HG02571 (cell line): ENCODE measurements at regions not wholly inside any gene's neighbourhood (a gene's known extent, or its start where the extent isn't known, plus 50 kb on each side); places are given as distances from the start of the nearest gene placed in this dataset.

Experiments
- ATAC-seq: cut with Tn5 transposase; IDR thresholded peaks from one replicate; pipeline ENCODE4 v1.9.1; 2021; ENCODE audit warnings: mild to moderate bottlenecking, moderate library complexity; ENCODE audit not compliant: unreplicated experiment

GRCh38 chr5:114665551-114665950 is 303.7 kb downstream of the KCNN2 start:
- ATAC-seq, result no peak

GRCh38 chr5:114660791-114661190 is 298.9 kb downstream of the KCNN2 start:
- no peak for ATAC-seq

GRCh38 chr5:114658194-114658593 is 296.3 kb downstream of the KCNN2 start:
- no peak for ATAC-seq

GRCh38 chr5:114657342-114658130 is 295.7 kb downstream of the KCNN2 start:
- ATAC-seq, result no peak

- ATAC-seq, result no peak
Observed at GRCh38 chr5:114649878-114650277, 288.0 kb downstream of the KCNN2 start.

DNA sequence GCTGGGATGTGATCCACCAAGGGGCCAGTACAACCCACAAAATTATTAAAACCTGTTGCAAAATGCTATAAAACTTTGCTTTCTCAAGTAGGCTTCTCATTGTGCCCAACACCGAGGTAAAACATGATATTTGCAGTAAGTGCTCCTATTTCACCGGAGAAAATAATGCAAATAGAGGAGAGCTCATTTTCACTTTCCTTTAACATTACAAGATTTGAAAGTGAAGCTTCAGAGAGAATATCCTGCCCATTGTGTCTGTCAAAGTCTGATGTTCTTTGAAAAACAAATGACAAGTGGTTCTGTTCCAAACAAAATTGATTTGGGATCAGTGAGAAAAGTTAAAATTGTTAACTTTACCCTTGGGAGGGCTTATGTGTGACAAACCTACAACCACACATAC is 287.1 kb downstream of the KCNN2 start:
- no peak for ATAC-seq

DNA sequence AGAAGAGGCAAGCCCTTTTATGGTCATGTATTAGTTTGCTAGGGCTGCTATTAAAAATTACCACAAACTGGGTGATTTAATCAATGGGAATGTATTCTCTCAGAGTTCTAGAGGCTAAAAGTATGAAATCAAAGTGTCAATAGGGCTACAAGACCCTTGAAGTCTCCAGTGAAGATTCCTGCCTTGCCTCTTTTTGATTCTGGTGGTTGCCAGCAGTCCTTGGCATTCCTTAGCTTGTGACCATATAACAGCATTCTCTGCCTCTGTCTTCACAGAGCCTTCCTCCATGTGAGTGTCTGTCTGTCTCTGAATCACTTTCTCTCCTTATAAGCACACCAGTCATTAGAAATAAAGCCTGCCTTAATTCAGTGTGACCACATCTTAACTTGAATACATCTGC is 282.7 kb downstream of the KCNN2 start:
- no peak for ATAC-seq

GRCh38 chr5:114636271-114636670 is 274.4 kb downstream of the KCNN2 start:
- no peak for ATAC-seq

GRCh38 chr5:114634967-114635901 is 273.4 kb downstream of the KCNN2 start:
- no peak for ATAC-seq

- no peak for ATAC-seq
Observed at GRCh38 chr5:114634517-114634916, 272.6 kb downstream of the KCNN2 start.

DNA sequence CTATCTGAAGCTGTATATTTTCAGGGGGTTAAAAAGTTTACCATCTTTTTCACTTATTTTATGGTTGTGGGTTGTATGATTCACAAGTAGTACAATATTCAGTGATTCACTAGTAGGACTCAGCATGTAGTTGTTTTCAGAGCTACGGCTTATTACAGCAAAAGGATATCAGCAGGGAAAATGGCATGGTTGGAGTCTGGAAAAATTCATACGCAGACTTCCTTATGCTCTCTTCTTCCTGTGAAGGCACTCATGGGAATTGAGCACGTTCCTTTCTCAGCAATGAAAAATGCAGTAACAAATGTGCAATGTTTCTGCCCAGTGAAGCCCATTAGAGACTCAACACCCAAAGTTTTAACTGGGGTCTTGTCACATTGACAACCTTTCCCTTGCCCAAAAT is 250.5 kb downstream of the KCNN2 start:
- no peak for ATAC-seq

DNA sequence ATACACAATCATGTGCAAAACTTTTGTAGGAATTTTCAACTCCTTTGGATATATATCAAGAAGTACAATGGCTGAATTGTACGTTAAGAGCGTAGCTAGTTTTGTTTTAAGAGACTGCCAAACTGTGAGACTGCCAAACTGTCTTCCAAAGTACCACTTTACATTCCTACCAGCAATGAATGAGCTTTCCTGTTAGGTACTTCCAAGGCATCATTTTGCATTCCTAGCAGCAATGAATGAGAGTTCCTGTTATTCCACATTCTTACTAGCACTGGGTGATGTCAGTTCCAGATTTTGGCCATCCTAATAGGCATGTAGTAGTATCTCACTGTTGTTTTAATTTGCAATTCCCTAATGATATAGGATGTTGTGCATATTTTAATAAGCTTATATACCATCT is 219.3 kb downstream of the KCNN2 start:
- ATAC-seq, result no peak

GRCh38 chr5:114565871-114566270 is 204.0 kb downstream of the KCNN2 start:
- ATAC-seq, result no peak

- ATAC-seq, result no peak
Observed at GRCh38 chr5:114565139-114565538, 203.3 kb downstream of the KCNN2 start.

DNA sequence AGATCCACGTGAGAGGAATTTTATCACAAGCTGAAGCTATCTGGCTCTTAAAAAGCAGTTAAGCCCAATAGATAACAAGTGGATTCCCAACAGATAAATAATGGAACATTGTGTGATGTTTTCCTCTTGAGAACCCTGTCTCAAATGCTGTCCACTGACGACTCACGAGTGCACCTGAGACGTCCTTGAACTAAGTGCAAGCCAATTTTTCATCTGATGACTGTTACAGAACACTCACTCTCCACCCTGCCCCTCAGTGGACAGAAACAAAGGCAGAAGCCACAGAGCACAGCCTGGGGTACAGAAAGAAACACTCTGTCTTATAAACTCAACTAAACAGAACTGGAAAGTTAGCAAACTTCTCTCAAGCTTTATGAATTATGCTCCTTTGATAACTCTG is 199.5 kb downstream of the KCNN2 start:
- ATAC-seq, result no peak
